NCI-H774 (cell line): ENCODE measurements at regions not wholly inside any gene's neighbourhood (a gene's known extent, or its start where the extent isn't known, plus 50 kb on each side); places are given as distances from the start of the nearest gene placed in this dataset.

ENCODE experiments used
- DNase-seq: peaks from one replicate; lab custom pipeline; 2025; lab: John Stamatoyannopoulos, UW

- DNase-seq = no peak
These were observed 100.0 kb upstream of the IQSEC1 start for GRCh38 chr3:13173186-13173585.

DNA sequence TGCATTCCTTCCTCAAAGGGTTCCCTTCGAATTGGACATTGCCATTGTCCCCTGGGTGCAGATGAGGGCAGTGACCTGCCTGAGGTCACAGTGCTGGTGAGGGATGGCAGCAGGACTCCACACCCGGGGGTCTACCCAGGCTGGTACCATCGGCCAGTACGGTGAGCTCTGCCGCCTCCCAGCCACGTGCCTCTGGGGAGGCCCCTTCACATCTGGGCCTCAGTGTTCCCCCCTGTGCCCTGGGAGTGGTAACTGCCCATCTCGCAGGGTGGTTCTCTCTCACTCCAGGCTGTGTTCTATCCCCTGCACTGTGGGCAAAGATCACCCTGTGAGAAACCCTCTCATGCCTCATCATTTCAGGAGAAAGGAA lies 99.4 kb upstream of the IQSEC1 start:
- no peak for DNase-seq

DNA sequence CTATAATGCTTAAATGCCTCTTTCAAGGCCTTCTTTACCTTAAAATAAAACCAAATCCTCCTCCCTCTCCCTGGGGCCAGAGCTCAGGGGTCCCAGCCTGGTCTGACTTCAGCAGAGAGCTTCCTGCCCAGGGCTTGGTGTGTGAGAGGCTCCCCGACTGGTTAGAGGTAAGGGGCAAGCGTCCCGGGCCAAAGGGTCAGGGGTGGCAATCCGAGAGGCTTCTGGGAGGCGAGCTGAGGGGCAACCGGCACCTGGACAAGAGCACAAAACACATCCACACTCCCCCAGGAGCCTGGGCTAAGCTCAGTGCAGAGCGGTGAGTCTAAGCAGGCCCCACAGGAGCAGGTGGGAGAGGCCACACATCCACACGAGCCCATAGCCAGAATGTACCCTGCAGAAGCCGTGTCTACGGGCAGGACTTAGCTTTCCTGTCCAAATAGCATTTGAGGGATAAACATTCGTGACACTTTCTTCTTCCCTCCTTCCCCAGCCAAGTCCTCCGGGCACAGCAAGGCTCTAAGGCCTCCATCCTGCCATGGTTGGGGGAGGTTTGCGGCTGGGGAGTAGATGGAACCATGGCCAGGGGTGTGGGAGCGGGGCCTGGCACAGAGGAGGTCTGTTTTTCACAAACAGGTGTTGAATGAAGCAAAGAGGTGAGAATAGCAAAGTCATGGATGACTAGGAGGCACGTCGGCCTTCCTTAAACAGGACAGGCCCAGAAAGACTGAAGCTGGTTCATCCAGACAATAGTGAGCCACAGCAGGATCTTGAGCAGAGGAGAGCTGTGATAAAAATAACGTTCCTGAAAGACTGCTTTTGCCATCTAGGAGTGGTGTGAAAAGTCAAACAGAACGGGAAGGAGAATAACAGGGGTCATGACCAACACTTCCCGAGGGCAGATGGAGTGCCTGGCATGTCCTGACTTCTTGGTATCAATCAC lies 98.7 kb upstream of the IQSEC1 start:
- no peak for DNase-seq

- no peak for DNase-seq
These were observed 97.1 kb upstream of the IQSEC1 start for GRCh38 chr3:13170317-13170716.

DNA sequence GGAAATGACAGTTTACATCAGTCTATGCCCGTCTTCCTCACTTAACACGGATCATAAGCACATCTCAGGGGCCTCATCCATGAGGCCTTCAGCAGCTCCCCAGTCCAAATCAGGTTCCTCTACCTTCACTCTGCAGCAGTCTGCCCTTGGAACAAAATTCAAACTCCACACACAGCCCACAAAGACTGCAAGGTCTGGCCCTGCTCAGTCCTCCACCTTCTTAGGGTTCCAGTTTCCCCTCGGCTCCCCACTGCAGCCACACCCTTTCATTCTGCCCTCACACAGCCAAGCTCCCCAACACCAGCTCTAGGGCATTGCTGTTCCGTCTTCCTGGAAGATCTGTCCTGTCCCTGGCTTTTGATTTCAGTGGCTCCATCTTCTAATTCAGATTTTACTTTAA lies 95.2 kb upstream of the IQSEC1 start:
- DNase-seq = no peak

DNA sequence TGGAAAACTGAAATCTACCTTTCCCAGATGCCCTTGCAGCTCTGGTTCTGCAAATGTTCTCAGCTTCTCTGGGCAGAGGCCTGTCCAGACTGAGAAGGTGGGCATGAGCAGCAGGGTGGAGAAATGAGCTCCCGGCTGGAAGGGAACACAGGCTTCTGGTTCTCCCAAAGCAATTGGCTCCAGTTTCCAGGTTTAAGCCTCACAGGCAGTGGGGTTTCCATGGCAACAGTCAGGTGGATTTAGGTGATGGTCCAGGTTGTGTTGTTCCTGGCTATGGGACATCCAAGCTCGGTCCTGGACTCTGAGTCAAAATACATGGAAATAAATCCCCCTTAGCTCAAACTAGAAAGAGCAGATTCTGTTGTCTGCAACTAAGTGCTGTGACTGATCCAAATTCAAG lies 94.6 kb upstream of the IQSEC1 start:
- DNase-seq = no peak

GRCh38 chr3:13167064-13167743 lies 94.0 kb upstream of the IQSEC1 start:
- no peak for DNase-seq

- no peak for DNase-seq
These were observed 93.2 kb upstream of the IQSEC1 start for GRCh38 chr3:13166243-13167063.

GRCh38 chr3:13165576-13165975 lies 92.3 kb upstream of the IQSEC1 start:
- DNase-seq = no peak

GRCh38 chr3:13164893-13165492 lies 91.8 kb upstream of the IQSEC1 start:
- no peak for DNase-seq

- DNase-seq = no peak
These were observed 90.7 kb upstream of the IQSEC1 start for GRCh38 chr3:13163848-13164382.

- DNase-seq = no peak
These were observed 89.5 kb upstream of the IQSEC1 start for GRCh38 chr3:13162549-13163320.

DNA sequence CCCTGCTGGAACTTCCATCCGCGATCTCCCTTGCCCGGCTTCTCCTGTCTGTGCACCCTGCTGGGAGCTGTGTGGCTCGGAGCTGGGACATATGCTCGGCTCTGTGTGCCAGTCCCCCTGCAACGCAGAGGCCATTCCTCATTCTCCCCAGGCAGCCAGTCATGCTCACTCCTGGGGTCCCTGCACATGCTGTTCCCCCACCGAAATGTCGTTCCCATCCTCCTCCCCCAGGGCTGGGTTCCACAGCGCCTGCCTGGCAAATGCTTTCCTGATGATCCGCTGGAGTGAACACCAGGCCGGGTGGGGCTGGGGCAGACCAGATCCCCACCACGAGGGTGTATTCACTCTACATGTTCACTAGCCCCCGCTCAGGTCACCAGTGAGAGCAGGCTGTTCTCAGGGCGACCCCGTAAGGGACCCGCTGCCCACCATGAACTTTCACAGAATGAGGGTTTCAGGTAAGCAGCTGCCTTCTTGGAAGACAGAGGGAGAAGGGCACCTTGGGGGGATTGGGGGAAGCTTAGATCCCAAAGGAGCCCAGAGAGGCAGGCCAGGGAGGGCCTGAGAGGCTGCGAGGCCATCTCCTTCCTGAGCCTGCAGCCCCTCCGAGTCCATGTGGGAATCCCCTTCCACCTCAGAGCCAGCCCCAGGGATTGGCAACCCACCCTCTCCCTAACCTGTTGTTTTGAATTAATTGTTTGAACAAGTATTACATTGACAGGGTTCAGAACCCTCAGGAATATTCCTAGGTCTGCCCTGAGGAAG lies 88.7 kb upstream of the IQSEC1 start:
- no peak for DNase-seq

- no peak for DNase-seq
These were observed 88.0 kb upstream of the IQSEC1 start for GRCh38 chr3:13161021-13161759.

DNA sequence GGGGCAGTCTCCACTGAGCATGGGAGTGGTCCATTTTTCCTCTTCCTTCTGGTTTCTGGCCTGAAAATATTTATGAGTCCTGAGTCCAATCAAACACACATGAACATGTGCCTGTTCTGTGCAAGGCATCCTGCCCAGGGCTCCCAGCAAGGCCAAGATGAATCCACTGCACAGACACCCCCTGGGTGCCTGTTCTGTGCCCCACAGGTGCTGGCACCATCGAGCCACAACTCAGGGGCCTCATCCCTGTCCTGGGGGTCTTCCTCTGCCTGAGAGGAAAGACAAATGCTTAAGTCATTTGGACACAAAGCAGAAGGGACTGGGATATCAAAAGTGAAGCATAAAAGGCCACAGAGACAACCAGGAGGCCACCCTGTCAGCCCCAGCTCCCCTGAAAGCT lies 87.4 kb upstream of the IQSEC1 start:
- DNase-seq = no peak

- no peak for DNase-seq
These were observed 86.7 kb upstream of the IQSEC1 start for GRCh38 chr3:13159890-13160289.

- DNase-seq = no peak
These were observed 85.6 kb upstream of the IQSEC1 start for GRCh38 chr3:13158871-13159270.

GRCh38 chr3:13158408-13158807 lies 85.2 kb upstream of the IQSEC1 start:
- no peak for DNase-seq

- DNase-seq = no peak
These were observed 84.8 kb upstream of the IQSEC1 start for GRCh38 chr3:13157986-13158385.
